ENCODE measurements at regions not wholly inside any gene's neighbourhood (a gene's known extent, or its start where the extent isn't known, plus 50 kb on each side); places are given as distances from the start of the nearest gene placed in this dataset.

DNA sequence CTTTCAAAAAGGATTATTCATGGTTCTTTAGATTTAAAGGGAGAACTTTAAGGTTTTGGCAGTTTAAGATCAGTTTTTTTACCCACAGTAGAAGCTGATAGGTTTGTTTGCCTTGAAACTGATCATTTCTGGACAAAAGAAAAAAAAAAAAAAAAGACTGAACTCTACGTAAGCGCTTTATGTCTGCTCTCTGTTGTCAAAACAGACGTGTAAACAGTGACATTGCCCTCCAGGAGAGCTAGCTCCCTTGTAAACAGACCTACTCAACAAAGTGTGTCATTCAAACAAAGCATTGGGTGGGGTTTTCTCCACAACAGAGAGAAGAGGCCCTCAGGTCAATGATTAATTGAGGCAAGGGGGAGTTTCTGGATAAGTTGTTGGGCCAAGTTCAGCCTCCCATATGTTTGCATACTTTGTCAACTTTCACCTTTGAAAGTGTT, 568.1 kb upstream of the LRRN3 start:
- H3K4me3 Mint-ChIP-seq (ENCODE audit: unreplicated experiment) = no peak overlapping the region

DNA sequence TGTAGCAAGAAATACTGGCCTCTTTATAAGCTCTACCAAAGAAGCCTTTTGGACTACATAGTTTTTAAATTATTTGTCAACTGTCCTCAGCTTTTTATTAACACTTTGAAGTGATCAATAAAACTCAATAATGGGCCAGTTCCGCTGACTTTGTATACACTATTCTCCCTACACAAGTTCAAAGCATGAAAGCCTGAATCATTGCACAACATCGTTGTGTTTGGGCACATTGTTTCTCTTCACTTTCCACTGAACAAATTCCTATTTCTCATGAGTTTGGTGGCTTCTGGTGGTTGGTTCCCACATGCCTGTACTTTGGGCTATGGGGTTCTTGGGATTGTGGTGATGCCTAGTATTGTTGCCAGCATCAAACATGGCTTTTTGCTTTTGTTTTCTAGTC, 561.8 kb upstream of the LRRN3 start:
- Mint-ChIP-seq H3K9me3 (ENCODE audit: low read depth) (peaks cover 16% of the 10 kb centered on the region), H3K27ac (ENCODE audit: unreplicated experiment) (no peak overlapping the region), H3K36me3 (ENCODE audit: low read depth) (no peaks in the 10 kb centered on the region), H3K27me3 (ENCODE audit: low read depth) (no peaks in the 10 kb centered on the region), H3K4me1 (ENCODE audit: low read depth) (peaks cover 11% of the 10 kb centered on the region), H3K4me3 (ENCODE audit: unreplicated experiment) (no peak overlapping the region)
- DNase-seq (ENCODE audit: low spot score) = no peak
- TF ChIP-seq, protein P1, sequence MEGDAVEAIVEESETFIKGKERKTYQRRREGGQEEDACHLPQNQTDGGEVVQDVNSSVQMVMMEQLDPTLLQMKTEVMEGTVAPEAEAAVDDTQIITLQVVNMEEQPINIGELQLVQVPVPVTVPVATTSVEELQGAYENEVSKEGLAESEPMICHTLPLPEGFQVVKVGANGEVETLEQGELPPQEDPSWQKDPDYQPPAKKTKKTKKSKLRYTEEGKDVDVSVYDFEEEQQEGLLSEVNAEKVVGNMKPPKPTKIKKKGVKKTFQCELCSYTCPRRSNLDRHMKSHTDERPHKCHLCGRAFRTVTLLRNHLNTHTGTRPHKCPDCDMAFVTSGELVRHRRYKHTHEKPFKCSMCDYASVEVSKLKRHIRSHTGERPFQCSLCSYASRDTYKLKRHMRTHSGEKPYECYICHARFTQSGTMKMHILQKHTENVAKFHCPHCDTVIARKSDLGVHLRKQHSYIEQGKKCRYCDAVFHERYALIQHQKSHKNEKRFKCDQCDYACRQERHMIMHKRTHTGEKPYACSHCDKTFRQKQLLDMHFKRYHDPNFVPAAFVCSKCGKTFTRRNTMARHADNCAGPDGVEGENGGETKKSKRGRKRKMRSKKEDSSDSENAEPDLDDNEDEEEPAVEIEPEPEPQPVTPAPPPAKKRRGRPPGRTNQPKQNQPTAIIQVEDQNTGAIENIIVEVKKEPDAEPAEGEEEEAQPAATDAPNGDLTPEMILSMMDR (IDR thresholded peaks at IDR 0.05) = no peak

More for the DNA sequence above, 568.1 kb upstream of the LRRN3 start:
- peaks cover 10% of the 10 kb centered on the region for H3K4me1 Mint-ChIP-seq (ENCODE audit: low read depth)
- peaks cover 10% of the 10 kb centered on the region for H3K9me3 Mint-ChIP-seq (ENCODE audit: low read depth)
- peaks cover 4% of the 10 kb centered on the region for H3K36me3 Mint-ChIP-seq (ENCODE audit: low read depth)
- no peak for DNase-seq (ENCODE audit: low spot score)
- TF ChIP-seq, protein P1 (IDR thresholded peaks at IDR 0.05) = no peak
- no peak overlapping the region for H3K27ac Mint-ChIP-seq (ENCODE audit: unreplicated experiment)
- H3K27me3 Mint-ChIP-seq (ENCODE audit: low read depth) = no peaks in the 10 kb centered on the region

DNA sequence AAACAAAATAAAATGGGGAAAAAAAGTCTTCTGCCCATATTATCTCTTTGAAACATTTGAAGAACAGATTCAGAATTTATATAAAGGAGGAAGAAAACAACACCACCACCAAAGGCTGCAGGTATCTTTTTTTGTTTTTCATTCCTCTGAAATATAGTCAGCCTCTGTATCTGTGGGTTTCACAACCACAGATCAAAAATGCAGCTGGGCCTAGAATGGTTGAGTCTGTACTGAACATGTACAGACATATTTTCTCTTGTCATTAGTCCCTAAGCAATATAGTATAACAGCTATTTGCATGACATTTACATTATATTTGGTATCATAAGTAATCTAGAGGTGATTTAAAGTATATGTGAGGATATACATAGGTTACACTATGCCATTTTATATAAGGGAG, 559.7 kb upstream of the LRRN3 start:
- H3K36me3 Mint-ChIP-seq (ENCODE audit: low read depth) = no peaks in the 10 kb centered on the region
- DNase-seq (ENCODE audit: low spot score) = no peak
- TF ChIP-seq, protein P1 (IDR thresholded peaks at IDR 0.05) = no peak
- H3K9me3 Mint-ChIP-seq (ENCODE audit: low read depth) = peaks cover 16% of the 10 kb centered on the region
- H3K4me1 Mint-ChIP-seq (ENCODE audit: low read depth) = peaks cover 22% of the 10 kb centered on the region
- H3K27me3 Mint-ChIP-seq (ENCODE audit: low read depth) = no peaks in the 10 kb centered on the region
- H3K4me3 Mint-ChIP-seq (ENCODE audit: unreplicated experiment) = no peak overlapping the region
- H3K27ac Mint-ChIP-seq (ENCODE audit: unreplicated experiment) = no peak overlapping the region

DNA sequence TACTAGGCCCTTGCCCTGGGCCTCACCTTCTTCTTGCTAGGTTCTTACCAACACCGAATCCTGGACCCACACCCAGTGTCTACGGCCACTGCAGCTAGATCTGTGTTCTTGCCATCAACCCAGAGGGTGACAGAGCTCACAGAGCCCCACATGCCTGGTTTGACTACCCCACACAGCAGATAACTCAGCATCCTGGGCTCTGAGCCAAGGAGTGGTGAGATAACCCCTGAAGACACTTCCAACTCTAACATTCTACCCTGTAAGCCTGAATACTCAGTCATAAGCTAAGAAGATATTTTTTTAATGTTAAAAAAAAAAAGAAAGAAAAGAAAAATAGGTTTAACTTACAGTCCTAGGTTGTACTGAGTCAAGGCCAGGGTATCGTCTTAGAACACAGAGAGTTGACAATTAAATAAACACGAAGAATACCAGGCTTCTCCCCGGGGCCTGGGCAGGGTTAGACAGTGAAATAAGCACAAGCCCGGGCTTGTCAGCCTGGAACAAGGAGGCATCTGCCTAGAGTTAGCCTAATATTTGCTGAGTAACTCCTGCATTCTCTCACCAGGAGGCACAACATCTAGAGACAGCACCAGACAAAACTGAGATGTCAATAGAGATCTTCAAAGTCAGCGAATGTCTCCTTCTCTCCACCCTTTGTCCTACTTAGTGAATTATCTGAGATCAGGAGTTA, 556.5 kb upstream of the LRRN3 start:
- Mint-ChIP-seq H3K36me3 (ENCODE audit: low read depth) (no peaks in the 10 kb centered on the region), H3K4me3 (ENCODE audit: unreplicated experiment) (no peak overlapping the region), H3K9me3 (ENCODE audit: low read depth) (peaks cover 4% of the 10 kb centered on the region), H3K27me3 (ENCODE audit: low read depth) (no peaks in the 10 kb centered on the region), H3K4me1 (ENCODE audit: low read depth) (peaks cover 26% of the 10 kb centered on the region), H3K27ac (ENCODE audit: unreplicated experiment) (peak overlapping the region; percentile 84)
- DNase-seq (ENCODE audit: low spot score) = no peak
- TF ChIP-seq, protein P1 (IDR thresholded peaks at IDR 0.05) = peak; percentile 46

DNA sequence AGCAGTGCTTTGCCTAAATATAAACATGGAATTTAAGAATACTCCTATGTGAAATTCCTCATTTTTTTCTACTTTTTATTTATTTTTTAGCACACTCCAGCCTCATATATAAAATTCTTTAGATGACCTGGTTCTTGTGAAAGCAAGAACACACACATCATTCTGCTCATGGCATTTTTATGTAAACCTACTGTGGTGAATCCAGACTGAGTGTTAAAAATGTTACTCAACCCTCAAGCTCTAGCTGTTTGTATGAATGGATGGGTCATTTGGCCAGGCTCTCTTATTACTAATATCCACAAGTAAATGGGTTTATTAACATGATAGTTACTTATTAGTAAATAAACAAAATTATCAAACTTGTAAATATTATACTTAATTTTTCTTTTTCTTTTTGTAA, 551.7 kb upstream of the LRRN3 start:
- H3K4me3 Mint-ChIP-seq (ENCODE audit: unreplicated experiment) = no peak overlapping the region
- no peak overlapping the region for H3K27ac Mint-ChIP-seq (ENCODE audit: unreplicated experiment)
- H3K36me3 Mint-ChIP-seq (ENCODE audit: low read depth) = no peaks in the 10 kb centered on the region
- TF ChIP-seq, protein P1 (IDR thresholded peaks at IDR 0.05) = no peak
- H3K27me3 Mint-ChIP-seq (ENCODE audit: low read depth) = no peaks in the 10 kb centered on the region
- no peak for DNase-seq (ENCODE audit: low spot score)
- H3K4me1 Mint-ChIP-seq (ENCODE audit: low read depth) = peaks cover 15% of the 10 kb centered on the region
- H3K9me3 Mint-ChIP-seq (ENCODE audit: low read depth) = no peaks in the 10 kb centered on the region

All from chondrocyte (in vitro differentiated cells).